ENCODE measurements at regions not wholly inside any gene's neighbourhood (a gene's known extent, or its start where the extent isn't known, plus 50 kb on each side); places are given as distances from the start of the nearest gene placed in this dataset.

DNA sequence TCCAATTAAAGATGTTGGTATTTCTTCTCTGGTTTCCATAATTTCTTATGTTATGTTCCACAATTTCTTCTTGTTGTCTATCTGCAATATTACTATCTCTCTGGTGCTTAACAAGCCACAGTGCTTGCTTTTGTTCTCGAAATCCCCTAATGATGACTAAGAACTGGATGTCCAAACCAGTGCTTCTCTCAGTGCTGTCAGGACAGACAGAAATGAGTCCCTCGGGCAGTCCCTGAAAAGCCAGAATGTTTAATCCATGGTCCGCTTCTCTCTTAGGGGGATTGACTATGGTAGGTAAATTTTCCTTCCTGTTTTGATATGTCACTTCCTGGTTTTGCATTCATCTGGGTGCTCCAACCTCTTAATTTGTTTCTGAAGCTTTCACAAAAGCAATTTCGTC lies 321.6 kb upstream of the PCDH10 start:
- no peak overlapping the region for H3K27ac ChIP-seq
- no peaks in the 10 kb centered on the region for H3K4me1 ChIP-seq
- 47% methylated on average over 4 of the region's 4 CpGs for WGBS
- H3K36me3 ChIP-seq: no peaks in the 10 kb centered on the region
- no peak for TF ChIP-seq POLR2A (IDR thresholded peaks at IDR 0.05)
- TF ChIP-seq, protein P1, sequence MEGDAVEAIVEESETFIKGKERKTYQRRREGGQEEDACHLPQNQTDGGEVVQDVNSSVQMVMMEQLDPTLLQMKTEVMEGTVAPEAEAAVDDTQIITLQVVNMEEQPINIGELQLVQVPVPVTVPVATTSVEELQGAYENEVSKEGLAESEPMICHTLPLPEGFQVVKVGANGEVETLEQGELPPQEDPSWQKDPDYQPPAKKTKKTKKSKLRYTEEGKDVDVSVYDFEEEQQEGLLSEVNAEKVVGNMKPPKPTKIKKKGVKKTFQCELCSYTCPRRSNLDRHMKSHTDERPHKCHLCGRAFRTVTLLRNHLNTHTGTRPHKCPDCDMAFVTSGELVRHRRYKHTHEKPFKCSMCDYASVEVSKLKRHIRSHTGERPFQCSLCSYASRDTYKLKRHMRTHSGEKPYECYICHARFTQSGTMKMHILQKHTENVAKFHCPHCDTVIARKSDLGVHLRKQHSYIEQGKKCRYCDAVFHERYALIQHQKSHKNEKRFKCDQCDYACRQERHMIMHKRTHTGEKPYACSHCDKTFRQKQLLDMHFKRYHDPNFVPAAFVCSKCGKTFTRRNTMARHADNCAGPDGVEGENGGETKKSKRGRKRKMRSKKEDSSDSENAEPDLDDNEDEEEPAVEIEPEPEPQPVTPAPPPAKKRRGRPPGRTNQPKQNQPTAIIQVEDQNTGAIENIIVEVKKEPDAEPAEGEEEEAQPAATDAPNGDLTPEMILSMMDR (IDR thresholded peaks at IDR 0.05): no peak
- TF ChIP-seq EP300 (IDR thresholded peaks at IDR 0.05): no peak
- TF ChIP-seq POLR2AphosphoS5 (IDR thresholded peaks at IDR 0.05): no peak
- H3K27me3 ChIP-seq: no peaks in the 10 kb centered on the region
- H3K4me3 ChIP-seq: no peak overlapping the region
- H3K9me3 ChIP-seq: no peaks in the 10 kb centered on the region
- DNase-seq (ENCODE audit: low spot score in 2 of 2): no peak

DNA sequence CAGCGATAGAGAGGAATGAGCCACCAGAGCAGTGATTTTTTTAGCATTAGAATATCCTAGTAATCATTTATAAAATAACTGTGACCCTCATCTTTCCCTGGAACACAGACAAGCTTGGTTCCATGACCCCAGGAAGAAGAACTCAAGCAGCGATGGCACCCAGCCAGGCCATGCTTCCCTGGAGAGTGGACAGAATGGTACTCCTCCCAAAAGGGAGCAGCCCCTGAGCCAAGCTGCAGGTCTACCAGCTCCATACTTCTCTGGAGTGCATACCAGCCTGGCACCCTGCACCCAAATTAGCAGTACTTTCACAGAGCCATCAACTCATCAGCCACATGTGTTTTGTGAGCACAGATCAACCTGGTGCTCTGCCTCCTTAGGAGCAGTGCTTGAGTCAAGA lies 310.9 kb upstream of the PCDH10 start:
- H3K4me3 ChIP-seq: no peak overlapping the region
- H3K4me1 ChIP-seq: no peaks in the 10 kb centered on the region
- no peak overlapping the region for H3K27ac ChIP-seq
- no peak for DNase-seq (ENCODE audit: low spot score in 2 of 2)
- H3K9me3 ChIP-seq: peaks cover 14% of the 10 kb centered on the region
- WGBS: 83% methylated on average over 2 of the region's 2 CpGs
- no peak for TF ChIP-seq EP300 (IDR thresholded peaks at IDR 0.05)
- TF ChIP-seq POLR2A (IDR thresholded peaks at IDR 0.05): no peak
- TF ChIP-seq, protein P1 (IDR thresholded peaks at IDR 0.05): no peak
- no peak for TF ChIP-seq POLR2AphosphoS5 (IDR thresholded peaks at IDR 0.05)
- no peaks in the 10 kb centered on the region for H3K27me3 ChIP-seq
- no peaks in the 10 kb centered on the region for H3K36me3 ChIP-seq

DNA sequence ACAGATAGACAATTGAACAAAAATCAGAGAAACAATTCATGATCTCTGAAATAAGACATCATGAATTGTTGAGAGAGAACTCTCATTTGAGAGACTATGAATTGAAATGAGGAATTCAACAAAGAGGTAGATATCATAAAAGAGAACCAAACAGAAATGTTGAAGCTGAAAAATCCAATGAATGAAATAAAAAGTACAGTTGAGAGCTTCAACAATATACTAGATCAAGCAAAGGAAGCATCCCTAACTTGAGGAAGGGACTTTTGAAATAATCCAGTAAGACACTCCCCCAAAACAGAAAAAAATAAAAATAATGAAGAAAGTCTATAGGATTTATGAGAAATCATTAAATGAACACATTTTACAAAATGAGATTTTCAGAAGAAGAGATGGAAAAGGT lies 310.0 kb upstream of the PCDH10 start:
- no peak overlapping the region for H3K27ac ChIP-seq
- no peak for DNase-seq (ENCODE audit: low spot score in 2 of 2)
- TF ChIP-seq POLR2A (IDR thresholded peaks at IDR 0.05): no peak
- TF ChIP-seq, protein P1 (IDR thresholded peaks at IDR 0.05): no peak
- TF ChIP-seq POLR2AphosphoS5 (IDR thresholded peaks at IDR 0.05): no peak
- no peak for TF ChIP-seq EP300 (IDR thresholded peaks at IDR 0.05)
- no peaks in the 10 kb centered on the region for H3K36me3 ChIP-seq
- H3K27me3 ChIP-seq: no peaks in the 10 kb centered on the region
- no peak overlapping the region for H3K4me3 ChIP-seq
- H3K9me3 ChIP-seq: peaks cover 14% of the 10 kb centered on the region
- H3K4me1 ChIP-seq: no peaks in the 10 kb centered on the region

DNA sequence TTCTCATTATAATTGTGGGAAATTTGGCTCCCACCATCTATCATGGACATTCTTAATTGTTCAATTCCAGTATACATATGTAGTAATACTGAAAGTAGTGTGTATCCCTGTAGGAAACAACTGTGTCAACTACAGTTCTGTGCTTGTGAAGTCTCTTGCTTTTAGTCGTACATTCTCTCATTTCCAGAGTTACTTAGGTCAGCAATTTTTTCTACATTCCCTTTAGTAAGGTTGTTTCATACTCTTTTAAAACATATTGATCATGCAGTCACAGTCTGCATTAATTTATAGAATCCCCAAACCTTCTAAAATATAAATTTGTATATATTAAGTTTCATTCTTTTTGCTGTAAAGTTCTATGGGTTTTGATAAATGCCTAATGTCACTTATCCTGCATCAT lies 289.2 kb upstream of the PCDH10 start:
- Histone ChIP-seq H3K36me3 (no peaks in the 10 kb centered on the region), H3K27me3 (no peaks in the 10 kb centered on the region), H3K9me3 (no peaks in the 10 kb centered on the region), H3K4me3 (no peak overlapping the region), H3K4me1 (no peaks in the 10 kb centered on the region), H3K27ac (no peak overlapping the region)
- TF ChIP-seq EP300 (IDR thresholded peaks at IDR 0.05) (no peak), POLR2AphosphoS5 (IDR thresholded peaks at IDR 0.05) (no peak), POLR2A (IDR thresholded peaks at IDR 0.05) (no peak)
- TF ChIP-seq, protein P1 (IDR thresholded peaks at IDR 0.05): no peak
- 83% methylated on average over 1 of the region's 1 CpG for WGBS
- no peak for DNase-seq (ENCODE audit: low spot score in 2 of 2)

DNA sequence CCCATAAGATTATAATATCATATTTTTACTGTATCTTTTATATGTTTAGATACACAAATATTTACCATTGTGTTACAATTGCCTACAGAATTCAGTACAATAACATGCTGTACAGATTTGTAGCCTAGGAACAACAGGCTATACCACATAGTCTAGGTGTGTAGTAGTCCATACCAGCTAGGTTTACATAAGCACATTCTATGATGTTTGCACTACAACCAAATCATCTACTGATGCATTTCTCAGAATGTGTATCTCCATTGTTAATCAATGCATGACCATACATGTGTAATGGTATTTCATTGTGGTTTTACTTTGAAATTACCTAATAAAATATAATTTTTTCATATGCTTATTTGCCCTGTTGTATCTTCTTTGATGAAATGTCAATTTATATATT lies 288.1 kb upstream of the PCDH10 start:
- Histone ChIP-seq H3K4me3 (no peak overlapping the region), H3K27me3 (no peaks in the 10 kb centered on the region), H3K4me1 (no peaks in the 10 kb centered on the region), H3K27ac (no peak overlapping the region), H3K36me3 (no peaks in the 10 kb centered on the region), H3K9me3 (no peaks in the 10 kb centered on the region)
- TF ChIP-seq, protein P1 (IDR thresholded peaks at IDR 0.05): no peak
- TF ChIP-seq EP300 (IDR thresholded peaks at IDR 0.05) (no peak), POLR2AphosphoS5 (IDR thresholded peaks at IDR 0.05) (no peak), POLR2A (IDR thresholded peaks at IDR 0.05) (no peak)
- no peak for DNase-seq (ENCODE audit: low spot score in 2 of 2)
